PC-3 (cell line): ENCODE measurements at regions not wholly inside any gene's neighbourhood (a gene's known extent, or its start where the extent isn't known, plus 50 kb on each side); places are given as distances from the start of the nearest gene placed in this dataset.

Experiments used
- CTCF ChIP-seq: fragments of 300-600 bp; sonication (generic); conservative IDR thresholded peaks from 2 replicates; pipeline ENCODE4 v1.5.1; 2017; ENCODE audit warnings: antibody characterized with exemption, low read depth, mild to moderate bottlenecking, low read length
- EZH2 ChIP-seq: fragments of 300-600 bp; sonication (generic); IDR thresholded peaks from one replicate; pipeline ENCODE4 v1.6.1; 2017; ENCODE audit warnings: antibody characterized with exemption, mild to moderate bottlenecking, low read length; ENCODE audit not compliant: unreplicated experiment

DNA sequence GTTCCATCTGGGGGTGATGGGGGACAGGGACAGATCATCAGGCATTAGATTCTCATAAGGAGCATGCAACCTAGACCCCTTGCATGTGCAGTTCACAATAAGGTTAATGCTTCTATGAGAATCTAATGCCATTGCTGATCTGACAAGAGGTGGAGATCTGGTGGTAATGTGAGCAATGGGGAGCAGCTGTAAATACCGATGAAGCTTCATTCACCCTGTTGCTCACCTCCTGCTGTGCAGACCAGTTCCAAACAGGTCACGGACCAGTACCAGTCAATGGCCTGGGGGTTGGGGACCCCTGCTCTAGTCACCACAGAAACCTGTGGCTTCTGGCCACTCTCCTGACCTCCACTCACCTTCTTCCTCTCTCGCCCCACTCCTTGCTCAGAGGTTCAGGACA, 229.9 kb downstream of the PTPRU start:
- TF ChIP-seq CTCF (no peak), EZH2 (no peak)
